Gastroesophageal sphincter (tissue), 4 donors: ENCODE measurements at regions not wholly inside any gene's neighbourhood (a gene's known extent, or its start where the extent isn't known, plus 50 kb on each side); places are given as distances from the start of the nearest gene placed in this dataset.

Experiments used
- ATAC-seq: fragments of 150-250 bp; one replicate; pipeline ENCODE4 v1.9.1; 2016; ENCODE audit warnings: mild to moderate bottlenecking, moderate library complexity
- H3K27ac ChIP-seq, 4 donors: fragments of 200-600 bp; sonication (generic) in 3 of 4; 1 replicate in 3 of 4; 2 replicates in 1 of 4; pipeline ENCODE4 v1.5.1; 2016 to 2019
- H3K27me3 ChIP-seq: fragments of 200-600 bp; sonication (generic); one replicate; pipeline ENCODE4 v1.5.1; 2019
- H3K36me3 ChIP-seq, 2 donors: fragments of 200-600 bp; sonication (generic); one replicate each; pipeline ENCODE4 v1.5.1; 2019; ENCODE audit warnings: control low read depth in 1 of 2
- H3K4me1 ChIP-seq, 3 donors: fragments of 200-600 bp; sonication (generic); 1 replicate in 2 of 3; 2 replicates in 1 of 3; pipeline ENCODE4 v1.5.1; 2016 to 2019; ENCODE audit warnings: control low read depth in 2 of 3
- H3K4me3 ChIP-seq, 2 donors: fragments of 200-600 bp; sonication (generic); one replicate each; pipeline ENCODE4 v1.5.1; 2019; ENCODE audit warnings: mild to moderate bottlenecking in 1 of 2, moderate library complexity in 1 of 2
- H3K9me3 ChIP-seq, 3 donors: fragments of 200-600 bp; sonication (generic); one replicate each; pipeline ENCODE4 v1.5.1; 2017 to 2019; ENCODE audit warnings: control low read depth in 2 of 3
- EP300 ChIP-seq: sonication (generic); formaldehyde crosslinking; IDR thresholded peaks from one replicate; pipeline ENCODE4 v1.6.1; 2017; ENCODE audit warnings: antibody characterized with exemption, mild to moderate bottlenecking
- POLR2A ChIP-seq, 2 donors: fragments of 450-650 bp; IDR thresholded peaks; one replicate each; pipeline ENCODE4 v1.6.1; 2017; ENCODE audit warnings: antibody characterized with exemption in 2 of 2, mild to moderate bottlenecking in 2 of 2, moderate library complexity in 1 of 2
- POLR2AphosphoS5 ChIP-seq: sonication (generic); formaldehyde crosslinking; IDR thresholded peaks from one replicate; pipeline ENCODE4 v1.6.1; 2017; ENCODE audit warnings: antibody characterized with exemption
- WGBS, 2 donors: methylation state at CpG; one replicate each; pipeline ENCODE4 v1.1.5; 2018; ENCODE audit warnings: low coverage in 1 of 2; 5-methylcytosine and 5-hydroxymethylcytosine counted together
- TF ChIP-seq, protein P1 (sequence below), 4 experiments: fragments of 200-600 bp in 2 of 4; fragments of 450-650 bp in 2 of 4; sonication (generic) in 1 of 4; IDR thresholded peaks; one replicate each; pipeline ENCODE4 v1.5.1; 2017 to 2019; ENCODE audit warnings: antibody characterized with exemption in 4 of 4, mild to moderate bottlenecking in 2 of 4, moderate library complexity in 2 of 4

DNA sequence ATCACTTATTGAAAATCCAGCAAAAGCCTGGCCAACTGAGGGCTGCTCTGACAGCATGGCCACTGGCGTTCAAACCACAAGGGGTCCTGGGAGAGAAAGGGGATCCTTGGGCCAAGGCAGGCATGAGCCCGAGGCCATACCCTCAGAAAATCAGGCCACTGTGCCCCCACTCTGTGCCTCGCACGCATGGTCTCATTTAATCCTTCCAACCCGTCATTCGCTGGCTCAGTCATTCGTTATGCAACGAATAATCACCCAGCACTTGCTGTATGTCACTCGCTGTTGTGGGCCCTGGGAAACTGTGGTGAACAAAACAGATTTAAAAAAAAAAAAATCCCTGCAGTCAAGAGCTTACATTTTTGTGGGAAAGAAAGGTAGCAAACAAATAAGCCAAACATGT is 112.7 kb downstream of the BCOR start:
- no peak overlapping the region for H3K27ac ChIP-seq
- no peak overlapping the region for H3K4me3 ChIP-seq
- no peaks in the 10 kb centered on the region for H3K9me3 ChIP-seq
- H3K27me3 ChIP-seq, result no peaks in the 10 kb centered on the region
- H3K36me3 ChIP-seq, result no peaks in the 10 kb centered on the region
- no peak for ATAC-seq
- H3K4me1 ChIP-seq, result peaks cover 0 to 11% (median 0%) of the 10 kb centered on the region in 3 donors
- WGBS, 2 donors, result 81 to 98% methylated on average over 7 to 8 of the region's 9 CpGs
- TF ChIP-seq EP300 (no peak), POLR2A (IDR thresholded peaks at IDR 0.05) (no peak)
- TF ChIP-seq, protein P1, sequence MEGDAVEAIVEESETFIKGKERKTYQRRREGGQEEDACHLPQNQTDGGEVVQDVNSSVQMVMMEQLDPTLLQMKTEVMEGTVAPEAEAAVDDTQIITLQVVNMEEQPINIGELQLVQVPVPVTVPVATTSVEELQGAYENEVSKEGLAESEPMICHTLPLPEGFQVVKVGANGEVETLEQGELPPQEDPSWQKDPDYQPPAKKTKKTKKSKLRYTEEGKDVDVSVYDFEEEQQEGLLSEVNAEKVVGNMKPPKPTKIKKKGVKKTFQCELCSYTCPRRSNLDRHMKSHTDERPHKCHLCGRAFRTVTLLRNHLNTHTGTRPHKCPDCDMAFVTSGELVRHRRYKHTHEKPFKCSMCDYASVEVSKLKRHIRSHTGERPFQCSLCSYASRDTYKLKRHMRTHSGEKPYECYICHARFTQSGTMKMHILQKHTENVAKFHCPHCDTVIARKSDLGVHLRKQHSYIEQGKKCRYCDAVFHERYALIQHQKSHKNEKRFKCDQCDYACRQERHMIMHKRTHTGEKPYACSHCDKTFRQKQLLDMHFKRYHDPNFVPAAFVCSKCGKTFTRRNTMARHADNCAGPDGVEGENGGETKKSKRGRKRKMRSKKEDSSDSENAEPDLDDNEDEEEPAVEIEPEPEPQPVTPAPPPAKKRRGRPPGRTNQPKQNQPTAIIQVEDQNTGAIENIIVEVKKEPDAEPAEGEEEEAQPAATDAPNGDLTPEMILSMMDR (IDR thresholded peaks at IDR 0.05), result no peak

- H3K4me3 ChIP-seq, result no peak overlapping the region
- H3K36me3 ChIP-seq, result no peaks in the 10 kb centered on the region
- TF ChIP-seq, protein P1 (IDR thresholded peaks at IDR 0.05), result no peak
- TF ChIP-seq EP300 (no peak), POLR2AphosphoS5 (no peak)
- H3K4me1 ChIP-seq, result peaks cover 0 to 11% (median 0%) of the 10 kb centered on the region in 3 donors
- H3K9me3 ChIP-seq, result no peaks in the 10 kb centered on the region
- no peak for ATAC-seq
- H3K27ac ChIP-seq, result no peak overlapping the region
- WGBS, 2 donors, result 74 to 79% methylated on average over 3 to 4 of the region's 4 CpGs
- H3K27me3 ChIP-seq, result no peaks in the 10 kb centered on the region
These were observed 112.2 kb downstream of the BCOR start for GRCh38 chrX:39985551-39985950.

- no peaks in the 10 kb centered on the region for H3K9me3 ChIP-seq
- H3K27me3 ChIP-seq, result no peaks in the 10 kb centered on the region
- H3K4me3 ChIP-seq, result no peak overlapping the region
- TF ChIP-seq EP300 (no peak), POLR2A (IDR thresholded peaks at IDR 0.05) (no peak), POLR2AphosphoS5 (no peak)
- TF ChIP-seq, protein P1 (IDR thresholded peaks at IDR 0.05), result no peak
- ATAC-seq, result no peak
- peaks cover 0 to 11% (median 0%) of the 10 kb centered on the region in 3 donors for H3K4me1 ChIP-seq
- H3K27ac ChIP-seq, result no peak overlapping the region
- H3K36me3 ChIP-seq, result no peaks in the 10 kb centered on the region
These were observed 109.3 kb downstream of the BCOR start for GRCh38 chrX:39988496-39988895.

DNA sequence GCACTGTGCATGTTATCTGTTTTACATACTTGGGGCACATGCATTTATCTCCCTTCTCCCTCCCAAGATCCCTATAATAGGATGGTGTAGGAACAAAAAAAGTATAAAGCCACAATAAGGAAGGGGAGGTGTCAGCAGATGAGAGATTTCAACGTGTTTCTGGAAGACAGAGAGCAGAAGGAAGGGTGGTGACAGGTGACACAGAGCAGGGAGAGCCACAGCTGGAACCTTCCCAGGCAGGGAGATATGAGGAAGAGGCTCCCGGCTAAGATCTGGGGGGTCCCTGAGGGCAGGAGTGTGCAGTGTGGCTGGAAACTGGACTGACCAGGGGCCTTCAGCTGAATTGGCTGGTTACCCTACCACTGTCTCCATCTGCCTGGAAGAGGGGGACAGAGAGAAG is 107.4 kb downstream of the BCOR start:
- H3K4me1 ChIP-seq, result no peaks in the 10 kb centered on the region
- no peaks in the 10 kb centered on the region for H3K27me3 ChIP-seq
- H3K36me3 ChIP-seq, result no peaks in the 10 kb centered on the region
- H3K4me3 ChIP-seq, result no peak overlapping the region
- no peak for ATAC-seq
- 49 to 60% methylated on average over 2 of the region's 2 CpGs for WGBS, 2 donors
- no peak overlapping the region for H3K27ac ChIP-seq
- TF ChIP-seq, protein P1 (IDR thresholded peaks at IDR 0.05), result no peak
- no peak for TF ChIP-seq POLR2AphosphoS5
- TF ChIP-seq EP300, result no peak
- TF ChIP-seq POLR2A (IDR thresholded peaks at IDR 0.05), result no peak
- no peaks in the 10 kb centered on the region for H3K9me3 ChIP-seq

DNA sequence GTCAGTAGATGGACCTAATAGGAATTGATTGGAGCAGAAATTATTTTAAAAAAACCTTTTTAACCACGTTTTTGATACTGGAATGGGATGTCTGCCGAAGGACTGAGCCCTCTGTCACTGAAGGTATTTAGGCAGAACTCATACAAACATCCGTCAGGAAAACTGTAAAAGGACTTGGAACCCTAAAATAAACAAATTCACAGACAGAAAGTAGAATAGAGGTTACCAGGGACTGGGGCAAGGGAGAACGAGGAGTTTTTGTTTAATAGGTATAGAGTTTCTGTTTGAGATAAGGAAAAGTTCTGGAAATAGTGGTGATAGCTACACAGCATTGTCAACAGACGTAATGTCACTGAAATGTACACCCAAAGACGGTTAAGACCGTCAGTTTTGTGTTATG is 105.5 kb downstream of the BCOR start:
- TF ChIP-seq, protein P1 (IDR thresholded peaks at IDR 0.05), result no peak
- TF ChIP-seq POLR2AphosphoS5 (no peak), EP300 (no peak), POLR2A (IDR thresholded peaks at IDR 0.05) (no peak)
- no peak overlapping the region for H3K4me3 ChIP-seq
- H3K27ac ChIP-seq, result no peak overlapping the region
- no peaks in the 10 kb centered on the region for H3K27me3 ChIP-seq
- no peaks in the 10 kb centered on the region for H3K36me3 ChIP-seq
- H3K4me1 ChIP-seq, result no peaks in the 10 kb centered on the region
- no peaks in the 10 kb centered on the region for H3K9me3 ChIP-seq
- no peak for ATAC-seq
- 73% methylated on average over 3 of the region's 7 CpGs; no CpG with 5 or more reads in 1 of the 2 donors for WGBS, 2 donors
